ENCODE measurements at regions not wholly inside any gene's neighbourhood (a gene's known extent, or its start where the extent isn't known, plus 50 kb on each side); places are given as distances from the start of the nearest gene placed in this dataset.

GRCh38 chr13:99045396-99045795, 67.5 kb upstream of the DOCK9 start:
- no peak overlapping the region for H2AFZ ChIP-seq (ENCODE audit: low read length)
- no peak overlapping the region for H3K4me2 ChIP-seq (ENCODE audit: low read depth, low read length, poor library complexity, severe bottlenecking)
- DNase-seq: no peak
- no peak overlapping the region for H3K4me3 ChIP-seq (ENCODE audit: low read length)
- H3K9me3 ChIP-seq (ENCODE audit: low read length): no peaks in the 10 kb centered on the region
- no peak overlapping the region for H3K27ac ChIP-seq (ENCODE audit: low read length)
- H3K36me3 ChIP-seq (ENCODE audit: insufficient read depth, low read length): no peaks in the 10 kb centered on the region
- H3K9me2 ChIP-seq (replicated peaks; ENCODE audit: insufficient read depth, low read length): no peaks in the 10 kb centered on the region
- no peak overlapping the region for H3K9ac ChIP-seq (ENCODE audit: low read length)
- peaks cover 37% of the 10 kb centered on the region for H3K4me1 ChIP-seq (ENCODE audit: low read length)
- no peaks in the 10 kb centered on the region for H4K20me1 ChIP-seq (ENCODE audit: insufficient read depth, low read depth, low read length)
- H3K79me2 ChIP-seq (ENCODE audit: low read length): no peaks in the 10 kb centered on the region
- no peaks in the 10 kb centered on the region for H3K27me3 ChIP-seq (ENCODE audit: low read length)

DNA sequence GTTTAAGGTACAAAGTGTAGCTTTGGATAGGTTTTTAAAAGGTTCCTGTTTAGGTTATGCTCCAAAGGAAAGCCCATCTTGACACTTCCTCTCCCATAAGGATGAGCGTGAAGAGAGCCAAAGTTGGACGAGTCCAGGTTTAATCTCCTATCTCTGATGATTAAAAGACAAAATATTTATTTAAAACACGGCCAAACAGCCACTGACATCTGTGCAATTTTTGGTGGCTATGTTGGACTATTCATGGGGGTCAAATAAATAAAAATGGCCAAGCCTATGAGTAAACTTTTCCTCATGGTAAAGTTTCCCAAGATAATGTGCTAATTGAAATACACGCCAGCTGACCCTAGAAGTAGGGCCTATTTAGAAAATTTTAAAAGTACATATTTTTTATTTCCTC, 69.0 kb upstream of the DOCK9 start:
- Histone ChIP-seq H2AFZ (ENCODE audit: low read length) (no peak overlapping the region), H3K36me3 (ENCODE audit: insufficient read depth, low read length) (no peaks in the 10 kb centered on the region), H3K4me1 (ENCODE audit: low read length) (peaks cover 30% of the 10 kb centered on the region), H3K27ac (ENCODE audit: low read length) (no peak overlapping the region), H3K27me3 (ENCODE audit: low read length) (no peaks in the 10 kb centered on the region), H3K4me3 (ENCODE audit: low read length) (no peak overlapping the region), H3K9me2 (replicated peaks; ENCODE audit: insufficient read depth, low read length) (no peaks in the 10 kb centered on the region), H3K79me2 (ENCODE audit: low read length) (no peaks in the 10 kb centered on the region), H3K9ac (ENCODE audit: low read length) (no peak overlapping the region), H3K4me2 (ENCODE audit: low read depth, low read length, poor library complexity, severe bottlenecking) (no peak overlapping the region), H3K9me3 (ENCODE audit: low read length) (no peaks in the 10 kb centered on the region), H4K20me1 (ENCODE audit: insufficient read depth, low read depth, low read length) (no peaks in the 10 kb centered on the region)
- no peak for DNase-seq

- DNase-seq: no peak
- Histone ChIP-seq H3K9me2 (replicated peaks; ENCODE audit: insufficient read depth, low read length) (no peaks in the 10 kb centered on the region), H3K36me3 (ENCODE audit: insufficient read depth, low read length) (no peaks in the 10 kb centered on the region), H3K9ac (ENCODE audit: low read length) (no peak overlapping the region), H3K4me3 (ENCODE audit: low read length) (no peak overlapping the region), H3K4me2 (ENCODE audit: low read depth, low read length, poor library complexity, severe bottlenecking) (no peak overlapping the region), H4K20me1 (ENCODE audit: insufficient read depth, low read depth, low read length) (0 out of 2 replicates have a peak, but pooled peaks cover 3% of the 10 kb centered on the region), H3K79me2 (ENCODE audit: low read length) (no peaks in the 10 kb centered on the region), H2AFZ (ENCODE audit: low read length) (no peak overlapping the region), H3K27me3 (ENCODE audit: low read length) (no peaks in the 10 kb centered on the region), H3K9me3 (ENCODE audit: low read length) (no peaks in the 10 kb centered on the region), H3K4me1 (ENCODE audit: low read length) (peaks cover 4% of the 10 kb centered on the region), H3K27ac (ENCODE audit: low read length) (no peak overlapping the region)
Measured at GRCh38 chr13:99050983-99051488, 73.2 kb upstream of the DOCK9 start.

GRCh38 chr13:99051768-99052455, 74.0 kb upstream of the DOCK9 start:
- H3K4me2 ChIP-seq (ENCODE audit: low read depth, low read length, poor library complexity, severe bottlenecking): no peak overlapping the region
- no peaks in the 10 kb centered on the region for H3K9me3 ChIP-seq (ENCODE audit: low read length)
- H4K20me1 ChIP-seq (ENCODE audit: insufficient read depth, low read depth, low read length): 0 out of 2 replicates have a peak, but pooled peaks cover 3% of the 10 kb centered on the region
- no peaks in the 10 kb centered on the region for H3K4me1 ChIP-seq (ENCODE audit: low read length)
- H3K79me2 ChIP-seq (ENCODE audit: low read length): no peaks in the 10 kb centered on the region
- no peaks in the 10 kb centered on the region for H3K27me3 ChIP-seq (ENCODE audit: low read length)
- no peak overlapping the region for H2AFZ ChIP-seq (ENCODE audit: low read length)
- H3K9me2 ChIP-seq (replicated peaks; ENCODE audit: insufficient read depth, low read length): no peaks in the 10 kb centered on the region
- no peaks in the 10 kb centered on the region for H3K36me3 ChIP-seq (ENCODE audit: insufficient read depth, low read length)
- no peak for DNase-seq
- H3K4me3 ChIP-seq (ENCODE audit: low read length): no peak overlapping the region
- H3K9ac ChIP-seq (ENCODE audit: low read length): no peak overlapping the region
- H3K27ac ChIP-seq (ENCODE audit: low read length): no peak overlapping the region

DNA sequence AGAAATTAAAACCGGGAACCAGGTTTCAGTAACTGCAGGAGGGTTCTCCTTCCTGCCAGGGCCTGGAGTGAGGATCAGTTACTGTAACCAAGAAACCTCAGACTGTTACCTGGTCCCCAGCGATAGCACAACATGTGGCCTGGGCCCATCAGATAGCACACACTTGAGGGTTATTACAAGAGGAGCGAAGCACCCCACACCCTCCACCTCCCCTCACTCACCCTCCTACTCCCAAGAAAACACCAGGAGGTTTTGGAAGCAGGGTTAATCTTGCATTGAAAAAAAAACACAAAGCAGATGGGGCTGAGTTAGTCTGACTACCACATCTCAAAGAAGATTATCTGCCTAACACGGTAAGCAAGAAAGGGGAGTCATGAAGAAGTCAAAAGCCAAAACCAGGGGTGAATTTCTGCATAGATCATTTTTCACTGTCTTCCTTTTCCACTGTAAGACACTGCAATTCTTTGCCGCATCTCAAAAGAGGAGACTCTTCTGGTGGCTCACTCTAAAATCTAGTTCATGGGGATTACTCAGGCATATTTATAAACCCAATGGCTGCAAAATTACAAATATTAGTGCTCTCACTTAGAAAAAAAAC, 75.9 kb upstream of the DOCK9 start:
- no peaks in the 10 kb centered on the region for H3K79me2 ChIP-seq (ENCODE audit: low read length)
- no peak for DNase-seq
- no peak overlapping the region for H3K9ac ChIP-seq (ENCODE audit: low read length)
- H3K4me1 ChIP-seq (ENCODE audit: low read length): peaks cover under 1% of the 10 kb centered on the region
- no peaks in the 10 kb centered on the region for H3K27me3 ChIP-seq (ENCODE audit: low read length)
- no peak overlapping the region for H2AFZ ChIP-seq (ENCODE audit: low read length)
- H3K36me3 ChIP-seq (ENCODE audit: insufficient read depth, low read length): no peaks in the 10 kb centered on the region
- no peak overlapping the region for H3K4me3 ChIP-seq (ENCODE audit: low read length)
- no peak overlapping the region for H3K27ac ChIP-seq (ENCODE audit: low read length)
- no peak overlapping the region for H3K4me2 ChIP-seq (ENCODE audit: low read depth, low read length, poor library complexity, severe bottlenecking)
- 0 out of 2 replicates have a peak, but pooled peaks cover 3% of the 10 kb centered on the region for H4K20me1 ChIP-seq (ENCODE audit: insufficient read depth, low read depth, low read length)
- no peaks in the 10 kb centered on the region for H3K9me3 ChIP-seq (ENCODE audit: low read length)
- H3K9me2 ChIP-seq (replicated peaks; ENCODE audit: insufficient read depth, low read length): no peaks in the 10 kb centered on the region

DNA sequence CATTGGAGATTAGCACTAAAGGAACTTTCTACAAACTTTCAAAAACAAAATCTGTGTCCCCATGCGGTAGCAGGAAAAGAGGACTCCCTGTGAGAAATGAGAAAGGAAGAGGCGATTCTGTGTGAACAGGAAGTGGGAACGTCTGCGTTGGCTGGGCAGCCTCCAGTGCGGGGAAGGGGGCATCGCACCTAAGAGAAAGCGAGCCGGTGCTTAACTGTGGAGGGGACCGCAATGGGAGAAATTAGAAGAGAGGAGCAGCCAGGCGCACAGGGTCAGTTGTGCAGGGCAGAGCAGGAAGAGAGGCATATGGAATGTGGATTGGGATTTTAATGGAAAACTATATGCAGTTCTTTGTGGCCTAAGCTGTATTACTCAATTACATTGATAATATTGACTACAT, 77.4 kb upstream of the DOCK9 start:
- H3K36me3 ChIP-seq (ENCODE audit: insufficient read depth, low read length): no peaks in the 10 kb centered on the region
- H2AFZ ChIP-seq (ENCODE audit: low read length): no peak overlapping the region
- H3K9me2 ChIP-seq (replicated peaks; ENCODE audit: insufficient read depth, low read length): no peaks in the 10 kb centered on the region
- no peaks in the 10 kb centered on the region for H3K27me3 ChIP-seq (ENCODE audit: low read length)
- no peak overlapping the region for H3K4me2 ChIP-seq (ENCODE audit: low read depth, low read length, poor library complexity, severe bottlenecking)
- H3K4me1 ChIP-seq (ENCODE audit: low read length): peaks cover 6% of the 10 kb centered on the region
- no peaks in the 10 kb centered on the region for H3K9me3 ChIP-seq (ENCODE audit: low read length)
- 0 out of 2 replicates have a peak, but pooled peaks cover 3% of the 10 kb centered on the region for H4K20me1 ChIP-seq (ENCODE audit: insufficient read depth, low read depth, low read length)
- no peak overlapping the region for H3K4me3 ChIP-seq (ENCODE audit: low read length)
- no peak overlapping the region for H3K27ac ChIP-seq (ENCODE audit: low read length)
- H3K9ac ChIP-seq (ENCODE audit: low read length): no peak overlapping the region
- no peak for DNase-seq
- no peaks in the 10 kb centered on the region for H3K79me2 ChIP-seq (ENCODE audit: low read length)

GRCh38 chr13:99055735-99056134, 77.9 kb upstream of the DOCK9 start:
- no peak for DNase-seq
- no peak overlapping the region for H2AFZ ChIP-seq (ENCODE audit: low read length)
- H3K4me3 ChIP-seq (ENCODE audit: low read length): no peak overlapping the region
- H3K4me2 ChIP-seq (ENCODE audit: low read depth, low read length, poor library complexity, severe bottlenecking): no peak overlapping the region
- H3K27ac ChIP-seq (ENCODE audit: low read length): no peak overlapping the region
- H3K4me1 ChIP-seq (ENCODE audit: low read length): peaks cover 6% of the 10 kb centered on the region
- H3K9me3 ChIP-seq (ENCODE audit: low read length): no peaks in the 10 kb centered on the region
- no peaks in the 10 kb centered on the region for H3K9me2 ChIP-seq (replicated peaks; ENCODE audit: insufficient read depth, low read length)
- no peaks in the 10 kb centered on the region for H3K36me3 ChIP-seq (ENCODE audit: insufficient read depth, low read length)
- no peaks in the 10 kb centered on the region for H3K27me3 ChIP-seq (ENCODE audit: low read length)
- H4K20me1 ChIP-seq (ENCODE audit: insufficient read depth, low read depth, low read length): 0 out of 2 replicates have a peak, but pooled peaks cover 3% of the 10 kb centered on the region
- no peaks in the 10 kb centered on the region for H3K79me2 ChIP-seq (ENCODE audit: low read length)
- H3K9ac ChIP-seq (ENCODE audit: low read length): no peak overlapping the region

- no peak overlapping the region for H3K4me2 ChIP-seq (ENCODE audit: low read depth, low read length, poor library complexity, severe bottlenecking)
- no peak overlapping the region for H3K9ac ChIP-seq (ENCODE audit: low read length)
- no peak overlapping the region for H3K27ac ChIP-seq (ENCODE audit: low read length)
Measured at GRCh38 chr13:99056381-99057014, 78.6 kb upstream of the DOCK9 start.

More at GRCh38 chr13:99056381-99057014, 78.6 kb upstream of the DOCK9 start:
- no peak for DNase-seq
- H2AFZ ChIP-seq (ENCODE audit: low read length): no peak overlapping the region
- no peak overlapping the region for H3K4me3 ChIP-seq (ENCODE audit: low read length)
- H3K9me2 ChIP-seq (replicated peaks; ENCODE audit: insufficient read depth, low read length): no peaks in the 10 kb centered on the region
- H3K27me3 ChIP-seq (ENCODE audit: low read length): no peaks in the 10 kb centered on the region
- 0 out of 2 replicates have a peak, but pooled peaks cover 3% of the 10 kb centered on the region for H4K20me1 ChIP-seq (ENCODE audit: insufficient read depth, low read depth, low read length)
- no peaks in the 10 kb centered on the region for H3K36me3 ChIP-seq (ENCODE audit: insufficient read depth, low read length)
- no peaks in the 10 kb centered on the region for H3K79me2 ChIP-seq (ENCODE audit: low read length)
- peaks cover 6% of the 10 kb centered on the region for H3K4me1 ChIP-seq (ENCODE audit: low read length)
- H3K9me3 ChIP-seq (ENCODE audit: low read length): no peaks in the 10 kb centered on the region

Measured in Karpas-422 (cell line).